Hypothalamus (tissue), 51 donors: ENCODE measurements at regions not wholly inside any gene's neighbourhood (a gene's known extent, or its start where the extent isn't known, plus 50 kb on each side); places are given as distances from the start of the nearest gene placed in this dataset.
A peak's percentile ranks its signal among the peaks of the same experiment; 100 is the strongest.

Experiments
- DNase-seq, 51 donors: peaks; one replicate each; lab custom pipeline; 2025; lab: John Stamatoyannopoulos, UW

DNA sequence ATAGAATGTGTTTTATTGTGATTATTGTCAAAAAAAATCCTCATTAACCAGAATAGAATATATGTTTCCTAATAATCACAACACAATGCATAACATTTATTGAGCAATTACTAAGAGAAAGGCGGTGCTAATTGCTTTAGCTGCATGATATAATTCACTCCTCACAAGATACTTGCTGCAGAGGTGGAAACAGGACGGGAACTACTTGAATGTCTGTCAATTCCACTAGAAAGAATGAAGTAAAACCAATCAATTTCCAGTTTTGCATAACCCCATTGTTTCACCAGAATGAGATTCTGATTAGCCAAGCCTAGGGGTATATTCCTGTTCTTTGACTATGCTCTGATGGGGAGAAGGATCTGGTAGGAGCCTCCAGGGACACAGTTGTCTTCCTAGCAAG, 239.1 kb upstream of the NRP1 start:
- no peak for DNase-seq

DNA sequence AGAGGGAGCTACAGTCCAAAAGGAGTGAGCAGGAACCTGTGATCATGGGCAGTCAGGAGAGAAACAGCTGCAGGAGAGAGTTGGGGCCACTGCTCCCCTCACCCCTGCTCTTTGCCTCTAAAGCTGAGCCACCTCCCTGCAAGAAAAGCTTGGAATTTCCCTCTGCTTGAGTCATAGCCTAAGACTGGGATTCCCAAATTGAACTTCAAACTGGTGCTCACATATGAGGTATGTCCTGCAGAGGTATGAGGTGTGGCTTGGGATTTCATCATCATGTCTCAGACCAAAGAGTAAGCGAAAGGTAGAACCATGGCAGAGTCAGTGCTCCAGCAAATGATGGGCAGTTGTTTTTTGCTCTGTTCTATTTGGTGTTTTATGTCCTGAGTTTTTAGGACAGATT, 237.1 kb upstream of the NRP1 start:
- DNase-seq: no peak

DNA sequence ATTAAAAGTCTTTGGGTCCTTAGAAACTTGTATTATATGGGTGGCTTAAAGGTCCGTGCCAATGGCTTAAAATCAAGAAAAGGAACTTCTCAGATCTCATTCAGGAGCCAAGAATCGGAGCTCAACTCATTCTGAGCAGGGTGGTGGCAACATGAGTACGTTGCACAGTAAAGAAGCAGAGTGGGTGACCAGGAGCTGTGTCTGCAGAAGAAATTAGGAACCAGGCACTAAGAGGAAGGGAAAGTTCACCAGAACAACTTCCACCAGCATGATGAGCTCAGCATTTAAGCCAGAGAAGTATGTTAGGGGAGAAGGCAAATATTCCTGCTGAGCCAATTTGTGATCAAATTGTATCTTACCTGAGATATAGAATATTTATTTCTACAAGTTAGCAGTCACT, 236.0 kb upstream of the NRP1 start:
- peak in 8 of 51 donors; percentile 5 to 29 (median 12) for DNase-seq

DNA sequence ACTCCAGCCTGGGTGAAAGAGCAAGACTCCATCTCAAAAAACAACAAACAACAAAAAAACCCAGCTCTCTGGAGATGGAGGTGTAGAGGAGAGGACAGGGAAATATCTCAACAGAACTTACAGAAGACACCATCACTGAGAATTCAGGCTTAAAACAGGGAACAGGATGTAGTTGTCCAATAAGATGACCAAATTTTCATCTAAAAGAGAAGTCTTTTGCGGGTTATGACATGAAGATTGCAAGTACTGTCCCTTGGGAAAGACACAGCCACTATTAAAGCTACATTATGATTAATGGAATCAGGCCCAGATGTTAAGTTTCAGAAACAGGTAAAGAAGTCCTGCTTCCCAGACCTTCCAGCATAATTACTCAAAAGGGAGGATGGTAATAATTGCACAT, 235.2 kb upstream of the NRP1 start:
- DNase-seq: no peak

DNA sequence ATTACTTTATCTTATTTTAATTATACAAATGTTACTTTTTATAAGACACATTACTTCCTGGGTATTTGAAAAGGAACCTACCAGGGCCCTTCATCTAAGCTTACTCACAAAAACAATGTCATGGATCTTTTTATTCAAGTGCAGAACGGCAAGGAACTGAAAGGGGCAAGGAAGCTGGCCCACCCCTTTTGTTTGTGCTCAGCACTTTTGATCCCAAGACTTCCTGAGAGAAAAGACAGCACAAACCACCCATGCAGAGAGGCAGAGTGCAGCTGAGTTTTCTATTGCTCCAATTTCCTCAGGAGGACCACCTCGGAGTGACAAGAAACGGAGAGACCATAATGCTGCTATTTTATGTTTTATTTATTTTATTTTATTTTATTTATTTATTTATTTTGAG, 232.0 kb upstream of the NRP1 start:
- peak in 1 of 51 donors; percentile 3 for DNase-seq

DNA sequence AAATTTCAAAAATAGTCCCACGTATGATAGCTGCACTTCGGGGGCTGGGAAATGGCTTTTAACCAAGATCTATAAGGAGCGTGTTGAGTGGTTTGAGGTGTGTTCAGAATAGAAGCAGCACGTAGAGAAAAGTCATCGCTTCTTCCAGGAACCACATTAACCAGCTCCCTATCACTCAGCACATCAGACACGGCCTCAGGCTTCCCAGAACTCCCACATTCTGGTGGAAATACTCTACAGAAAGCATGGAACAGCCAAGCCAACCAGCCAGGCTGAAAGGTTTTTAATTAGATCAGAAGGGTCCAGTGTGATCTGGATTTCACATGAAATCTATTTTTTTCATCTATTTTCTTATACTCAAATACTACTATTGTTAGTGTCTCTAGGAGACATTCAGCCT, 231.5 kb upstream of the NRP1 start:
- DNase-seq: no peak

DNA sequence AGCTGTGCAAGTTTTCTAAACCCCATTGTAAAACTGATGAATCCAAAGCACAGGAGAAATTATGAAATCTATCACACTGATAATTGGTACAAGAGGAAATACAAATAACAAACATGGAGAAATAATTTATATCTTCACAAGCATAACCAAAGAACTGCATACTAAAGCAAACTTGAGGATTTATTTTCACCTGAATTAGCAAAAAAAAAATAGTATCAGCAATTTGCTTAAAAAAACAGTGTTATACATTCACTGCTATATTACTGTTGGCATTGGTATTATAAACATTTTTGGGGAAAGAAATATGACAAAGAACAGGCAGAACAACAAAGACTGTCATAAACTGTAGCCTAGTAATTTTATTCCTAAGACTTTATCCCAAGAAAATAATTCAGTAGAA, 230.8 kb upstream of the NRP1 start:
- DNase-seq: no peak

DNA sequence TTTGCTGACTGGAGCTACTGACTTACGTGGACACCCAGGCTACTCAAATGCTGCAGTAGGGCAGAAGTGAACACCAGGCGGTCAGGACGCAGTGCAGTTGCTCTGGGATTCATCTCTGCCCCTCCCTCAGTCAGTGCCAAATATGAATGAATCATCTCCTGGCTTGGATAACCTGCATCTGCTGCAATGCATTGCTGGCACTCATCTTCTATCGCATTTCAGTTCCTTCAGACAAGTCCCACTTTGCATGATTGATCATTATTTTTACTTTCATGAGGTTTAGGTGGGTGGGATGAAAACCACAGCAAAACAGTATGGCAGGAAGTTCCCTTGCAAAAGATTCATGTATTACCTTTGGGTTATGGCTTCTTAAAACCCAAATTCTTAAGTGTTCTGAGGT, 224.6 kb upstream of the NRP1 start:
- no peak for DNase-seq

DNA sequence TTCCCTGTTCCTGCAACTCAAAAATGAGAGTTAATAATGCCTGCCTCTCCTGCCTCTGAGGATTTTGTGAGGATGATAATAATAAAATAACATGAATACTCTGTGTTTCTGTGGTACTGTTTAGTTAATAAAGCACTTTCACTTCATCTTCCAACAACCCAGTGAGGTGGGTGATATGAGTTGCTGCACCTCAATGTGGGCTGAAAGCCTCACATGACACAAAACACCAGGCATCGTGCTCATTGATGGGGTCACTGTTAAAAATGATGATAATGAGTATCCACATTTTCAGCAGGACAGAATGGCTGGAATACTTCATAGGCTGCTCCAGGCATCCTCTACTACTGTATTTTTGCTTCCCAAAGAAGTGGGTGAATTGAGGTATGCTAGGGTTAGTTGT, 222.8 kb upstream of the NRP1 start:
- no peak for DNase-seq

DNA sequence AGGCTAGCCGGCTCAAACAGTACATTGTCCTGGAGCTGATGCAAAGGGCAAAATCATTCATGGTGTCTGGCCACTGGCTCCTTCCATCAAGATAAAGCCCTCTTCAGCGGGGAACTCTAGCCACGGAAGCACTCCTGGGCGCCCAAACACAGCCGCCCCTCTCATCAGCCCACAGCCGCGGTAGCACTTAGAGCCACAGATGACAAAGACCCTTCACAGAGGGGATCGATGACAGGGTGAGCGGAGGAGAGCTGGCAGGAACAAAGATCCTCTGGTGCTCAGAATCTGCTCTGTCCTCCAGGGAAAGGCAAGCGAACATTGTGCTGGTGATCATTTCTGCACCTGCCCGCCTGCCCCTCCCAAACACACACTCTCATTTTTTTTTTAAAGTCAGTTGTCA, 222.2 kb upstream of the NRP1 start:
- DNase-seq: no peak

DNA sequence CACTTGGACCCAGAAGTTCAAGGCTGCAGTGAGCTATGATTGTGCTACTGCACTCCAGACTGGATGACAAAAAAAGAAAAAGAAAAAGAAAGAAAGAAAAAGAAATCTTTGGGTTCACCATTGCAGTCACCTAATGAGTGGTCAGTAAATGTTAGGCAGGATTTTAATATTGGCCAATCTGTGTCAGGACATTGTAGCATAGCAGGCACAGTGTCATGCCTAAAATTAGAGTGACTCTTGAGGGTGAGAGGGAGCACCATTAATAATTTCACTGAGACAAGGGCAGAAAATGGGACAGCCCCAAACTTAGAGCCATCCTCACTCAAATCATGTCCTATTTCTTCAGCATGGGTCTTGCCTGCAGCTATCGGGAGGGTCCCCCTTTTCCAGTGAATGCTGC, 221.6 kb upstream of the NRP1 start:
- no peak for DNase-seq

DNA sequence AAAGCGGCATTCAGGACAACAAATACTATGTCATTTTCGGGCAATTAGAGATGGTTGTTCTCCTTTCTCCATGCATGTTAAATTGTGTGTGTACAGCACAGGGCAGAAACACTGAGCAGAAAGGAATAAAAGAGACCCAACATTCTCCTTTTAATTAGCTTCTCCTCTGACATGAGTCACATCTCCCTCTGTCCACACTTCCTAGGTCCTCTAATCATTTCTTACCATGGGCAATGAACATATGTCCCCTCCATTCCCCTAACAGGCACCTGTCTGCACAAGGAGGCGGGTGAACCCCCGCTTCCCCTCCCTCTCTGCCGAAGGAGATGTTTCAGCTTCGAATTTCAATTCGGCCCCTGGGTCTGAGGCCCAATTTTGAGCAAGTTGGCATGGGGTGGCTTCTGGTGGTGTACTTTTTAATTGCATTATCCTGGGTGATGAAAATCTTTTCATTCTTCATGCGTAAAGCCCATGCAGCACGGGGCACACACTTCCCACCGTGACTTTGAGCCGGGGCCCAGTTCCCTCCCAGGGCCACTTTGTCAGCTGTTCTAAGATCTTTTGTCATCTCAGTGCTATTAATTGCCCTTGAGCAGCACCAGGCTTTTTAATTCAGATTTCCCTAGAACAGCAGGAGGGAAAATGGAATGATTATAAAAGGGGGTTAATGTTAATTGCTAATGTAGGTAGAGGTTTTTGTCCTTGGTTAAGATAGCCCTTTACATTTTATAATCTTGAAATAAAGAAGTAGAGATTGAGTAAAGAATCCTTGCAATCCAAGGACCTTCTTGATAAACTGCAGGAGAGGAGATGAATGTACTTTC, 219.5 kb upstream of the NRP1 start:
- DNase-seq: no peak

DNA sequence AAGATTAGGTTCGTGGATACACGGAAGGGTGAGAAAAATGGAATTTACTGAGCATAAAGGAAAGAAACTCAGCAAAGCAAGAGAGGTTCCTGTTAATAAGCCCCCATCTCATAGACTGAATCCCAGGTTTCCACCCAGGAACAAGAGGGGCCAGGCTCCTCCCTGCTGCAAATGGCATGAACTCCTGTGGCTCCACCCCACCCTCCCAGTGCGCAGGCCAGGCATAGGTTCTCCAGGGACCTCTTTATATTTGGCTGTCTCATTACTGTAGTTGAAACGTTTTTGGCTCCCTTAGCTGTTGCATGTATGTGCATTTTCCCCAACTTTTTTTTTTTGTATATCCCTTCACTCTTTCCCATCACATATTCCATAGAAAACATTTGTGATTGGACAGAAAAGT, 217.8 kb upstream of the NRP1 start:
- DNase-seq: no peak

DNA sequence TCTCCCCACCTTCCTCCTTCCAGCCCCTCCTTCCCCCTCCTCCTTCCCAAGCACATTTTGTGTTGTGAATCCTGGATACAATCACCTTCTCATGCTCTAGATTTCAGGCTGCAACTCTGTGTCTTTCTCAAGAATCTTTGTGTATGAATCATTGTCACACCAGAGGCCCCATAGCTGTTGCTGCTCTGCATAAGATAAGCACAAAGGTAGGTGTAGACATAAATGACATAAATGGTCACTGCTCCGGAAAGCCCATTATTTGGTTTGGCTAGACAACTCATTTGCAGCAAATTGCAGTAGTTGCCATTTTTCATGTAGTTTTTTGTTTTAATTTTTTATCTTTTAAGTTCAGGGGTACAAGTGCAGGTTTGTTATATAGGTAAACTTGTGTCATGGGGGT, 216.3 kb upstream of the NRP1 start:
- no peak for DNase-seq

DNA sequence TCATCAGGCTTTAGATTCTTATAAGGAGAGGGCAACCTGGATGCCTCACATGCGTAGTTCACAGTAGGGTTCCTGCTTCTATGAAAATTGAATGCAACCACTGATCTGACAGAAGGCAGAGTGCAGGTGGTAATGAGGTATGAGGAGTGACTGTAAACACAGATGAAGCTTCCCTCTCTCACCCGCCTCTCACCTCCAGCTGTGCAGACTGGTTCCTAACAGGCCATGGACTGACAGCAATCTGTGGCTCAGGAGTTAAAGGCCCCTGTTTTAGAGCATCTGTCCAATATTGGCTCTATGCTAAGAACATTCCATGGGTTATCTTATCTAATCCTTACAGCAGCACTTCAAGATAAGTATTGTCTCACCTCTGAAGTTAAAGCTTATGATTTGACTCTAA, 213.5 kb upstream of the NRP1 start:
- DNase-seq: no peak

DNA sequence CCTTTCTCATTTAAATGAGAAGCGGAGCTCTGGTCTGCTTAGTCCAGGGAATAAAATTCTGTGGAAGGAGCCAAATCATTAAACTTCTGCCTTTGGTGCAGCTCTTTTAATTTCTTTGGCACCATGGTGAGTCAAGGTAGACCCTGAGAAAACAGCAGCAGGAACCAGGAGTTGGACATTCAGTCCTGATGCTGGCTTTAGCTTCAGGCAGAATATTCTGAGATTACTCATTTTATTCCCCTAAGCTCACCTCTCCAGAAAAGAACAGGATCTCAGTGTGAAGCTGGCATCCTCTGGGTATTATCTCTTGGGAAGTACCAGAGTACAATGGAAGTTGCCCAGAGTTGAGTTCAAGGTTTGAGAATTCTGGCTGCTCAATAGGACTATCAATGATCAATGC, 211.6 kb upstream of the NRP1 start:
- DNase-seq: no peak

DNA sequence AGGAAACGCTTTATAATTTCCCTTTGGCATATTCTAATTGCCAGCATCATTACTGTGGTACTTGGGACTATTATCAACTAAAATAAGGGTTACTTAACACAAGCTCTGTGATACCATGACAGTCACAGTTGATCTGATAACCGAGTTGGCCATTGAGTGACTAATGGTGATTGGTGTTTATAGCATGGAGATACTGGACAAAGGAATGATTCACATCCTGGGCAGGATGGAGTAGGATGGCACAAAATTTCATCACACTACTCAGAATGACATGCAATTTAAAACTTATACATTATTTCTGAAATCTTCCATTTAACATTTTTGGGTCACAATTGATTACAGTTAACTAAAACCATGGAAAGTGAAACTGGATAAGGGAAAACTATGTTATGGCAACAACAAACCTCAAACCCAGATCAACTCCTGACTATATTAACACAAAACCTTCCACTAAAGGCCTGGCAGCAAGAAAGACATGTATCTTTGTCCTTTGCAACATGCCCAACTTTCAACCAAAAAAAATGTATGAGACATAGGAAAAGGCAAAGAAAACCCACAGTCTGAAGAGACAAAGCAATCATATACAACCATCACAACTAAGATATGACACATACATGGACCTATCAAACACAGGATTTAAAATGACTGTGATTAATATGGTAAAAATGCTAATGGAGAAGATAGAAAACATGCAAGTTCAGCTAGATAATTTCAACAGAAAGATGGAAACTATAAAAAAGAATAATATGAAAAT, 208.5 kb upstream of the NRP1 start:
- DNase-seq: no peak

DNA sequence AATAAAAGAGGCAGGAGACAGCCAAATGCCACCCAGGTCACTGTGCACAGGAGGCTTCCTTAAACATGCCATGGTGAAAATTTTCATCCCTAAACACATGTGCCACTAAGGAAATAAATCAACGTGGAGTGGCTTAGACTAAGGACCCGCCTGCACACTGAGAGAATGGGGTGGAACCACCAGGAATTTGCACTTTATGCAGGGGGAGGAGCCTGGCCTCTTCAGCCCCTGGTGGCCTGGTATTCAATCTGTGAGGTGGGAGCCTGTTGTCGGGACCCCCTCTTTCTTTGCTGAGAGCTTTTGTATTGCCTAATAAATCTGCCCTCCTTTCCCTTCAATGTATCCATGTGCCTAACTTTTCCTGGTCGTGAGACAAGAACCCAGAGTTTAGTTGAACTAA, 204.6 kb upstream of the NRP1 start:
- no peak for DNase-seq

DNA sequence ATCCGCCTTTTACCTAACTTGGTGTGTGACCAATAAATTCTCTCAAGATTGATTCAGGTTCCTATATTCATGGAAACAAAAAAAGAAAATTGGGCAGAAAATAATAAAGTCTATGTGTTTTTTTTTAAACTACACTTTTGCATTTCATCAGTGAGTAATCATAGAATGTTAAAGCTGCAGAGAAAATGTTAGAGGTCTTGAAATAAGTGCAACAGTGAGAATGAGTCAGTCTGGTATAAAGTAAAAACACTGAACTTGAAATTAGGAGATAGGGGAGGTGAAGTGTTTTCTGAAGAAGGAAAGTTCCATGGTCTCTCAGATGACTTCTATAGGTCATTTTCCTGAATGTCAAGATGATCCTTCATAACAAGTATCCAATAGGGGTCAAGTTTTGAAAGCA, 202.6 kb upstream of the NRP1 start:
- DNase-seq: no peak

DNA sequence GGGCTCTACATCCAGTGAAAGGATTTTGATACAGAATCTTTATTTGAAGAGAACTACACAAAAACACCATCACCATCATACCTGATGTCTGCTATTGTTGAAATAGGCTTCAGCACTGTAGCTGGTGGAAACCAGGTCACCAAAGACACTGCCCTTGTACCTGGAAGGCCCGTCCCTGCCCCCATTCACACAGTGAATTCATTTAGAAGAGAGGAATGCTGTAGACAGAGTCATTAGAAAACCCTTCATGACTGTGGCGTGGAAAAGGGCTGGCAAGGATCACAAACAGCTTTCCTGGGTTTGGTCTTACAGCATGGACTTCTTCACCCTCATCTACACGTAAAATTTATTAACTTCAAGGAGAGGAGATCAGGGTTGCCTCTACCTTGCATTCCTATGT, 202.0 kb upstream of the NRP1 start:
- no peak for DNase-seq

DNA sequence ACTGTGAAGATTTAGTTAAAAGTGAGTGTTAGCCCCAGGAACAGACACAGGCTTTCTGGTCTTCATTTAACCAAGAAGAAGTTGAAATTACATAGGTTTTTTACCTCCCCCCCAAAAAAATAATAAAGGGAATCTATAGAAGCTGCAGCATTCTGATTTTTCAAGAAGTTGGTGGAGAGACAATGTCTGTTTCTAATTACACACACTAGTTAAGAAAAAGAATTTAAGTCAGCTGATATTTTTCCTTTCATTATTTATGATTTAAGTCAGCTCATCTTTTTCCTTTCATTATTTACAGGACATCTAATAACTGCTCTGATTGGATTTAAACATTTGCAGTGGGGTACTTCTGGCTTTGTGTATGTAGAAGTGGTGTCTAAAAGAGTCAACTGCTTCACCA, 201.4 kb upstream of the NRP1 start:
- no peak for DNase-seq

DNA sequence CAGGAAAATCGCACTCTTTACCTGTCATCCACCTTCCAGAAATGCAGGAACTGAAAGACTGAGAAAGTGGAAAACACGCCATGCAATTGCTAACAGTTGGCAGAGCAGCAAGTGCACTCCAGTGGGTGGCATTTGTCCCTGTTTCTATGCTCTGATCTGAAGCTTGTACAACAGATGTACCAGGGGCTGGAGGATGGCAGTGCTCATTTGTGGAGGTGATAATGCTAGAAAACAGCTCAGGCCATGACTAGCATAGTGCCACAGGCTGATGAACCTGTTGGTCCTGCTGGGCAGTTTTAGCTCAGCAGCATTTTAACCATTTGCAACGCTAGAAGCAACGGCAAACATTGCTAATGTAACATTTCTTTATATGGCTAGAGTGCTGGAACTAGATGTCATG, 199.9 kb upstream of the NRP1 start:
- DNase-seq: no peak
